Hepatocyte (in vitro differentiated cells): ENCODE measurements at regions not wholly inside any gene's neighbourhood (a gene's known extent, or its start where the extent isn't known, plus 50 kb on each side); places are given as distances from the start of the nearest gene placed in this dataset.

Experiments used
- EZH2 ChIP-seq: fragments of 200-600 bp; sonication (generic); IDR thresholded peaks from 2 replicates; pipeline ENCODE4 v1.6.1; 2016; ENCODE audit warnings: antibody characterized with exemption, mild to moderate bottlenecking, borderline replicate concordance
- EZH2phosphoT487 ChIP-seq: fragments of 200-600 bp; sonication (generic); IDR thresholded peaks from one replicate; pipeline ENCODE4 v1.6.1; 2018; ENCODE audit warnings: antibody characterized with exemption, mild to moderate bottlenecking, low read depth, moderate library complexity; ENCODE audit not compliant: unreplicated experiment, severe bottlenecking
- TF ChIP-seq, protein P1 (sequence below): fragments of 200-600 bp; sonication (generic); IDR thresholded peaks from 2 replicates; pipeline ENCODE4 v1.5.1; 2016; ENCODE audit warnings: antibody characterized with exemption, mild to moderate bottlenecking; ENCODE audit not compliant: poor library complexity

DNA sequence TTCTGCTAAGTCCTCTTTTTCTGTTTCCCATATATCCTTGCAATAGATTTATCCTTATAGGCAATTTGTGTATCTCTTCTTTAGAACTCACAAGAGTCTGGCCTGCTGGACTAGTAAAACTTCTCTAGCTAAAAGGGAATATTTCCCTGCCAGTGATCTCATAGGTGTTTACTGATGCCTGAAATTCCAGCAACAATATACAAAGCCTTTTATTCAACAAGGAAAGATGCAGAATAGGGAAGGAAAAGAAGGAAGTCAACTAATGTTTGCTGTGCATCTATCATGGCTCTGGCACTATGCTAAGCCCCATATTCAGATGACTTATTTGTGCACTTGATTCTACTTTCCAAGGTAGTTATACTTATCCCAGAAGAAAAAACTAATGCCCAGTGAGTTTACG lies 160.0 kb upstream of the DMRTA1 start:
- TF ChIP-seq, protein P1, sequence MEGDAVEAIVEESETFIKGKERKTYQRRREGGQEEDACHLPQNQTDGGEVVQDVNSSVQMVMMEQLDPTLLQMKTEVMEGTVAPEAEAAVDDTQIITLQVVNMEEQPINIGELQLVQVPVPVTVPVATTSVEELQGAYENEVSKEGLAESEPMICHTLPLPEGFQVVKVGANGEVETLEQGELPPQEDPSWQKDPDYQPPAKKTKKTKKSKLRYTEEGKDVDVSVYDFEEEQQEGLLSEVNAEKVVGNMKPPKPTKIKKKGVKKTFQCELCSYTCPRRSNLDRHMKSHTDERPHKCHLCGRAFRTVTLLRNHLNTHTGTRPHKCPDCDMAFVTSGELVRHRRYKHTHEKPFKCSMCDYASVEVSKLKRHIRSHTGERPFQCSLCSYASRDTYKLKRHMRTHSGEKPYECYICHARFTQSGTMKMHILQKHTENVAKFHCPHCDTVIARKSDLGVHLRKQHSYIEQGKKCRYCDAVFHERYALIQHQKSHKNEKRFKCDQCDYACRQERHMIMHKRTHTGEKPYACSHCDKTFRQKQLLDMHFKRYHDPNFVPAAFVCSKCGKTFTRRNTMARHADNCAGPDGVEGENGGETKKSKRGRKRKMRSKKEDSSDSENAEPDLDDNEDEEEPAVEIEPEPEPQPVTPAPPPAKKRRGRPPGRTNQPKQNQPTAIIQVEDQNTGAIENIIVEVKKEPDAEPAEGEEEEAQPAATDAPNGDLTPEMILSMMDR, result no peak
- no peak for TF ChIP-seq EZH2
- TF ChIP-seq EZH2phosphoT487, result no peak
